K562 (cell line): ENCODE measurements at regions not wholly inside any gene's neighbourhood (a gene's known extent, or its start where the extent isn't known, plus 50 kb on each side); places are given as distances from the start of the nearest gene placed in this dataset.

ENCODE experiments used
- ATAC-seq: fragments of 200-7000 bp; cut with Tn5 transposase; 3 replicates; pipeline ENCODE4 v1.9.1; 2020; ENCODE audit warnings: moderate library complexity
- BruUV-seq: library from RNA; stranded (reverse); fragments of 400-500 nt; replicated peaks from 2 replicates; lab custom pipeline; 2021; lab: Mats Ljungman, UMichigan
- CTCF ChIA-PET: fragments of 300-600 bp; formaldehyde crosslinking; extraction: SDS; loops from one replicate; lab custom pipeline; 2021; ENCODE audit warnings: low intra/inter-chr PET ratio; lab: Yijun Ruan, JAX
- POLR2A ChIA-PET: fragments of 300-600, 350-650 bp; sonication (Branson Sonifier 250); formaldehyde crosslinking; extraction: SDS; loops from one replicate; lab custom pipeline; 2021; ENCODE audit warnings: antibody characterized with exemption, inconsistent platforms; lab: Yijun Ruan, JAX
- DNase-seq, 4 experiments: peaks; one replicate each; pipeline versions ENCODE4 v3.0.0 to v3.0.0-alpha.2; 2011 to 2018; ENCODE audit warnings: low spot score in 3 of 4, mixed read lengths in 3 of 4; ENCODE audit errors: extremely low read depth in 1 of 4
- FAIRE-seq: peaks from 2 replicates; lab custom pipeline; 2011; peaks lifted over from hg19 to GRCh38; lab: Jason Lieb, UNC
- H2AFZ ChIP-seq: 2 replicates; pipeline ENCODE4 v1.6.0; 2011; ENCODE audit warnings: low read depth, low read length, control low read depth, inconsistent platforms
- H3K27ac ChIP-seq: fragments of 200-600 bp; 3 replicates; pipeline ENCODE4 v1.8.0; 2011; ENCODE audit warnings: low read depth, mild to moderate bottlenecking, control low read depth, inconsistent platforms, low read length, moderate library complexity, mixed read lengths; ENCODE audit errors: extremely low read depth
- H3K27me3 ChIP-seq, 2 experiments: fragments of 300-600 bp in 1 of 2; 2 replicates in 1 of 2; 3 replicates in 1 of 2; pipeline versions ENCODE4 v1.6.0 to v1.8.0; 2011; ENCODE audit warnings: inconsistent platforms in 2 of 2, low read length in 2 of 2, mild to moderate bottlenecking in 1 of 2, mixed read lengths in 1 of 2, moderate library complexity in 1 of 2; ENCODE audit not compliant: control insufficient read depth in 2 of 2, insufficient read depth in 2 of 2
- H3K36me3 ChIP-seq: fragments of 300-600 bp; 3 replicates; pipeline ENCODE4 v1.8.0; 2011; ENCODE audit warnings: mild to moderate bottlenecking, low read length, inconsistent platforms; ENCODE audit not compliant: control insufficient read depth, insufficient read depth
- H3K4me1 ChIP-seq, 2 experiments: fragments of 200-600 bp in 1 of 2; replicated peaks in 1 of 2; 2 replicates in 1 of 2; 3 replicates in 1 of 2; pipeline versions ENCODE4 v1.5.1 to v1.8.0; 2011; ENCODE audit warnings: inconsistent platforms in 2 of 2, low read length in 2 of 2, mild to moderate bottlenecking in 1 of 2, mixed read lengths in 1 of 2, moderate library complexity in 1 of 2; ENCODE audit not compliant: control insufficient read depth in 2 of 2, insufficient read depth in 2 of 2
- H3K4me2 ChIP-seq: 2 replicates; pipeline ENCODE4 v1.6.1; 2011; ENCODE audit warnings: low read length, control low read depth, inconsistent platforms, mixed read lengths; ENCODE audit not compliant: insufficient read depth
- H3K4me3 ChIP-seq: fragments of 200-600 bp; sonication (generic), shearing (Covaris generic); 2 replicates; pipeline ENCODE4 v1.5.1; 2016; ENCODE audit warnings: control low read depth, inconsistent platforms
- H3K79me2 ChIP-seq: fragments of 200-600 bp; 3 replicates; pipeline ENCODE4 v1.8.0; 2011; ENCODE audit warnings: low read length, inconsistent platforms; ENCODE audit not compliant: control insufficient read depth, insufficient read depth
- H3K9ac ChIP-seq, 2 experiments: 2 replicates each; pipeline versions ENCODE4 v1.6.0 to v1.6.1; 2011; ENCODE audit warnings: low read depth in 2 of 2, low read length in 2 of 2, control low read depth in 1 of 2, inconsistent platforms in 1 of 2, mild to moderate bottlenecking in 1 of 2, mixed read lengths in 1 of 2; ENCODE audit not compliant: insufficient read depth in 1 of 2
- H3K9me1 ChIP-seq: one replicate; pipeline ENCODE4 v1.6.0; 2011; ENCODE audit warnings: inconsistent platforms, mild to moderate bottlenecking, low read length, moderate library complexity; ENCODE audit not compliant: control insufficient read depth, insufficient read depth
- H3K9me3 ChIP-seq: replicated peaks from 2 replicates; pipeline ENCODE4 v1.5.1; 2011; ENCODE audit warnings: low read depth, low read length, inconsistent platforms; ENCODE audit not compliant: control insufficient read depth, insufficient read depth
- H4K20me1 ChIP-seq: replicated peaks from 2 replicates; pipeline ENCODE4 v1.6.1; 2011; ENCODE audit warnings: low read length, inconsistent platforms, mixed read lengths; ENCODE audit not compliant: control insufficient read depth, insufficient read depth
- CCAR2 ChIP-seq: fragments of 200-400 bp; formaldehyde crosslinking; IDR thresholded peaks from 2 replicates; pipeline ENCODE4 v1.6.1; 2017; ENCODE audit warnings: mild to moderate bottlenecking, low read depth, low read length
- in situ Hi-C: fragments of 300-500 bp; cut with MboI; formaldehyde crosslinking; loops from 4 replicates; pipeline ENCODE4 v1.15.0; 2018; ENCODE audit warnings: inconsistent platforms, mixed read lengths
- intact Hi-C: fragments of 100-400 bp; cut with micrococcal nuclease; formaldehyde crosslinking; loops from 2 replicates; pipeline ENCODE4 v1.14.2; 2022
- TF ChIP-seq, protein P1 (sequence below): sonication (generic); formaldehyde crosslinking; IDR thresholded peaks from 2 replicates; pipeline ENCODE4 v1.8.1; 2023; ENCODE audit warnings: missing genetic modification reagents, mild to moderate bottlenecking, borderline replicate concordance

DNA sequence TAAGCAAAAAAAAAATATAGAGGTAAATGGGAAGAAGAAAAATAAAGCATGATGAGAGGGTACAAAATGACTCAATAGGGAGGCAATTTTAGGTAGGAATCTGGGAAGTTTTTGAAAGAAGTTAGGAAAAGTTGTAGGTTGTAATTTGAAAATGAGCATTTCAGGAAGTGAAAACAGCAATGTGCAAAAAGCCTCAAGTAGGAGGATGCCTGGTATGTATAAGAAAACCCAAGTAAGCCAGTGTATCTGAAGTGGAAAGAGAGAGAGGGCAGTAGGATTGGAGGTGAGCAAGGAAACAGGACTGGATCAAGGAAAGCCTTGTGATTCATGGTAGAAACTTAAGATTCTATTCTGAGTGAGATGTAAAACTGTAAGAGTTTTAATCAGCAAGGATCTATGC, 121.6 kb upstream of the SPRY2 start:
- CTCF ChIA-PET: no interaction called here
- in situ Hi-C loops: no loop called here
- no peaks in the 10 kb centered on the region for H3K36me3 ChIP-seq
- FAIRE-seq: no peak
- no peak overlapping the region for H3K4me3 ChIP-seq
- TF ChIP-seq, protein P1, sequence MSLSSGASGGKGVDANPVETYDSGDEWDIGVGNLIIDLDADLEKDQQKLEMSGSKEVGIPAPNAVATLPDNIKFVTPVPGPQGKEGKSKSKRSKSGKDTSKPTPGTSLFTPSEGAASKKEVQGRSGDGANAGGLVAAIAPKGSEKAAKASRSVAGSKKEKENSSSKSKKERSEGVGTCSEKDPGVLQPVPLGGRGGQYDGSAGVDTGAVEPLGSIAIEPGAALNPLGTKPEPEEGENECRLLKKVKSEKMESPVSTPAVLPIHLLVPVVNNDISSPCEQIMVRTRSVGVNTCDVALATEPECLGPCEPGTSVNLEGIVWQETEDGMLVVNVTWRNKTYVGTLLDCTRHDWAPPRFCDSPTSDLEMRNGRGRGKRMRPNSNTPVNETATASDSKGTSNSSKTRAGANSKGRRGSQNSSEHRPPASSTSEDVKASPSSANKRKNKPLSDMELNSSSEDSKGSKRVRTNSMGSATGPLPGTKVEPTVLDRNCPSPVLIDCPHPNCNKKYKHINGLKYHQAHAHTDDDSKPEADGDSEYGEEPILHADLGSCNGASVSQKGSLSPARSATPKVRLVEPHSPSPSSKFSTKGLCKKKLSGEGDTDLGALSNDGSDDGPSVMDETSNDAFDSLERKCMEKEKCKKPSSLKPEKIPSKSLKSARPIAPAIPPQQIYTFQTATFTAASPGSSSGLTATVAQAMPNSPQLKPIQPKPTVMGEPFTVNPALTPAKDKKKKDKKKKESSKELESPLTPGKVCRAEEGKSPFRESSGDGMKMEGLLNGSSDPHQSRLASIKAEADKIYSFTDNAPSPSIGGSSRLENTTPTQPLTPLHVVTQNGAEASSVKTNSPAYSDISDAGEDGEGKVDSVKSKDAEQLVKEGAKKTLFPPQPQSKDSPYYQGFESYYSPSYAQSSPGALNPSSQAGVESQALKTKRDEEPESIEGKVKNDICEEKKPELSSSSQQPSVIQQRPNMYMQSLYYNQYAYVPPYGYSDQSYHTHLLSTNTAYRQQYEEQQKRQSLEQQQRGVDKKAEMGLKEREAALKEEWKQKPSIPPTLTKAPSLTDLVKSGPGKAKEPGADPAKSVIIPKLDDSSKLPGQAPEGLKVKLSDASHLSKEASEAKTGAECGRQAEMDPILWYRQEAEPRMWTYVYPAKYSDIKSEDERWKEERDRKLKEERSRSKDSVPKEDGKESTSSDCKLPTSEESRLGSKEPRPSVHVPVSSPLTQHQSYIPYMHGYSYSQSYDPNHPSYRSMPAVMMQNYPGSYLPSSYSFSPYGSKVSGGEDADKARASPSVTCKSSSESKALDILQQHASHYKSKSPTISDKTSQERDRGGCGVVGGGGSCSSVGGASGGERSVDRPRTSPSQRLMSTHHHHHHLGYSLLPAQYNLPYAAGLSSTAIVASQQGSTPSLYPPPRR (CRISPR knock-in tag): no peak
- no peak for TF ChIP-seq CCAR2
- TF ChIP-seq, all 486 proteins: peak for 0
- no peak overlapping the region for H3K4me2 ChIP-seq
- intact Hi-C loops: no loop called here
- H3K79me2 ChIP-seq: no peaks in the 10 kb centered on the region
- no peak overlapping the region for H2AFZ ChIP-seq
- ATAC-seq (no peak), DNase-seq (no peak)
- H3K27ac ChIP-seq: no peak overlapping the region
- H3K9ac ChIP-seq: no peak overlapping the region
- no TSS peak for BruUV-seq
- H3K4me1 ChIP-seq: no peaks in the 10 kb centered on the region
- H3K9me1 ChIP-seq: no peaks in the 10 kb centered on the region
- POLR2A ChIA-PET: no interaction called here
- H3K9me3 ChIP-seq: no peaks in the 10 kb centered on the region
- H3K27me3 ChIP-seq: no peaks in the 10 kb centered on the region
- H4K20me1 ChIP-seq: no peaks in the 10 kb centered on the region
